Fibroblast of upper back skin (primary cell): ENCODE measurements at regions not wholly inside any gene's neighbourhood (a gene's known extent, or its start where the extent isn't known, plus 50 kb on each side); places are given as distances from the start of the nearest gene placed in this dataset.
"Not testable (repeated sequence)": the region's sequence is repeated elsewhere in the genome, so short reads cannot be mapped to it uniquely, and the experiment has no call there.

Experiments
- DNase-seq: peaks from one replicate; pipeline ENCODE4 v3.0.0-alpha.2; 2013

DNA sequence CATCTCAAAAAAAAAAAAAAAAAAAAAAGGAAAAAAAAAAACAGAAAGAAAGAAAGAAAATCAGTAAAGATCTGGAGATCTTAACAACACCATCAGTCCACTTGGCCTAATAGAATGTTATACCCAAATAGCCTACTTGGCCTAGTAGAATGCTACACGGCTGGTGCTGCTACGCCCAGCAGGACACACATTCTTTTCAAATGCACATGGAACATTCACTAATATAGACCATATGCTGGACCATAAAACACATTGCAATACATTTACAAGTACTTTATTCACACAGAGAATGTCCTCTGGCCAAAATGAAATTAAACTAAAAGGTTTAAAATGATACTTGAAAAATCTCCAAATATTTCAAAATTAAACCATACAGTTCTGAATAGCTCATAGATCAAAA is 80.0 kb upstream of the TNFAIP3 start:
- peak; percentile 76 for DNase-seq

DNA sequence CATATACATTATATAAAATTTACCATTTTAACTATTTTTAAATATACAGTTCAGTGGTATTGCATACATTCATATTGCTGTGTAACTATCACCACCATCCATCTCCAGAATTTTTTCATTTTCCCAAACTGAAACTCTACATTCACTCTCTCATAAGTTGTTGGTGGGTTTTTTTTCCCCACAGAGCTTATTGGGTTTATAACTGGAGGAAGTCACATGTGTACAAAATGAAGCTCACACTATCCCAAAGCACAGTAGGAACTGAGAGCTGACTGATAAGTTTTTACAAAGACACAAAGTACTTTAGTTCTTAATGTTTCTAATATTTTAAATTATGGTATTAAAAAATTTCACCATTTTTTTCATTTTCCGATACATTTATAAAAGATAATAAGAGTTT is 78.8 kb upstream of the TNFAIP3 start:
- DNase-seq, result no peak

DNA sequence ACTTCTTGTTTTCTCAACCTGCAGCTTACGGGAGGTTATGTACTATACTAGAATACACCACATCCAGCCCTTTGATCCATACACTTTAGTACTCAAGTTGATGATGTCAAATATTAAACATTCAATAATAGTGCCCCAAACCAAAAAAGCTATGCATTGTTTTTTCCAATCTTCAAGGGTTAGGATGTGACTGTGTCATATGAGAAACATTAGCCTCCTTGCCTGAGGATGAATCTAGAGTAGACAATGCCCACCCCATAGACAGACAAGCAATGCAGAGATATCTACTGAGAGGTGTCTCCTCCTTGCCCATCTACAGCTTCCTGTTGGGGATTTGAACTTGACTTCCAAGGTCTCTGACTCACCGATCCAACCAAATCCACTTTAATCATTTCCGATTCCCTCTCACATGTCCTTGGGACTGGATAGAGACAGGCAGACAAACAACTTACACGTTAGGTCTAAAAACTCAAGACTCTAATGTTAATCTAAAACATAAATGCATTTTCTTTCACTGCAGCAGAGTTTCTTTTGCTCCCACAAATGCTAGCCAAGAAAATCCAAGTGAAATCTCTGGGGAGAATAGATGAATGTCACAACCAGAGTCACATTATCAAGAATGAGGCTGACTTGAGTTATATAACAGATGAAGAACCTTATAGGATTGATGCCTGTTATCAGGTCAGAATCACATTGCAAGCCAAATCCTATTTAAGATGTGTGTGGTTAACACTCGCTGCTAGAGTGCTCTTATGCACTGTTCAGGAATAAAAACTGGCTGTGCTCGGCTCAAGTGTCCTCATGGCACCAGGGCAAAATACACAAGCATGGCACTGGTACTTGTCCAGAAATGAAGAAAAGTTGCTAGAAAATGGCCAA is 75.5 kb upstream of the TNFAIP3 start:
- DNase-seq, result no peak

DNA sequence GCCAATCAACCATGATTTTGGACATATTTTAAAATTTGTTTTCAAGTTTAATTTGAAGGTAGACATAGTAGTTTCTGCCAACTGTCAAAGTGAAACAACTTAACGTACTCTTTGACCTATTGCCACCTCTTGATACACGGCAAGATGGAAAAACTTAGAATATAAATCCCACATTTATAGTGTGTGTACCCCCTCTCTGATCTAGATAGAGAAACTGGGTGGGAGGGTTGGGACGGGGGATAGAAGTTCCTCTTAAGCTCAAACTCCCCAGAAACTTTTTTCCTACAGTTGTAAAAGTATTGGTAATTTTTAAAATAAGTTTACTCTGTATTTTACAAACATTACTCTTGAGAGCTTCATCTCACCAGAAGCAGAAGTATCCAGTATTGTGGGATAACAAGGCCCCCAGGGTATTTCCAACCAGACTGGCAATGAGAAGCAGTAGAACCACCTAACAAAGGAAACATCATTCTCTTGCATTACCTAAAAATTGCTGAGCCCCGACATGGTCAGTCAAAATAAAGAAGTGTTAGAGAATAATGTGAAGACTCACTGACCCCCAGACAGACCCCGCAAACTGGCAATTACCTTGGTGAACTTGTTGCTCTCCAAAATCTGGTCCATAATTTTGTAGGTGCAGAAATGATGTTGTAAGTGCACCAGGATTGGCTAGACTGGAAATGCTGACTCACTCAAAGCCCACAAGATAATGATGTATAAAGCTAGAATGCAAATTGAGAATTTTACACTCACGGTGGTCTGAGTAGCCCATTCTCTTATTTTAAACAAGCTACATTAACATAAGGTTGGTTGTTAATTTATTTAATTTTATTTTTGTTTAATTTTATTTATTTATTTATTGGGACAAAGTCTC is 74.7 kb upstream of the TNFAIP3 start:
- DNase-seq, result no peak

DNA sequence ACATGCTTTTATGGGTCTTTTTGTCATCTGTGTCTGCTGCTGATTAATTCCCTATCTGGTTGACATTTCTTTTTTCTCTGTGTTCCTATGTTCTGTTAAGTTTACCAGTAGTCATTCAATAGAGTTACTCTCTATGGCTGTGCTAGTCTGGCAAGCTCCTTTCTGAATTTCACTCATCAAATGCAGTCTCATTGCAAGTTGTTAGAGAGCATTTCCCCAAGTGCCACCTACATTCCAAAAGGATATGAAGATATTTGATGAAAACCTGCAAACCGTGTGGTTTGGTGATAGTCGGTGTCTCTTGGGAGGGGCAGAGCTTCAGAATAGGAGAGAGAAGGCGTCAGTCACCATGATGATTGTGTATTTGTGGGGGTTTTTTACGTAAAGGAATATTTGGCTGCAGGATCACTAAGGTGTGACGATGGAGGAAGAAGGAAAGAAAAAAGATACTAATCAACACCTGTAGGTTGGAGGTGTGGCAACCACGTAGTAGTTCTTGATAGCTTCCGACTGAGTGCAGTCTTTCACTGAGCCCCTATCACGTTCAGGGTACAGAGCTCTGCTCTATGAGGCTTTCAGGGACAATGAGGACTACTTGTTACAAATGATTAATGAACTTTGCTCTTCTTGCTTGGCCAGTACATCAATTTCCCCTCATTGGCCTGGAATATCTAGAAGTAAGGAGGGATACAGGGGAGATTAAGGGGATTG is 73.1 kb upstream of the TNFAIP3 start:
- DNase-seq, result no peak

DNA sequence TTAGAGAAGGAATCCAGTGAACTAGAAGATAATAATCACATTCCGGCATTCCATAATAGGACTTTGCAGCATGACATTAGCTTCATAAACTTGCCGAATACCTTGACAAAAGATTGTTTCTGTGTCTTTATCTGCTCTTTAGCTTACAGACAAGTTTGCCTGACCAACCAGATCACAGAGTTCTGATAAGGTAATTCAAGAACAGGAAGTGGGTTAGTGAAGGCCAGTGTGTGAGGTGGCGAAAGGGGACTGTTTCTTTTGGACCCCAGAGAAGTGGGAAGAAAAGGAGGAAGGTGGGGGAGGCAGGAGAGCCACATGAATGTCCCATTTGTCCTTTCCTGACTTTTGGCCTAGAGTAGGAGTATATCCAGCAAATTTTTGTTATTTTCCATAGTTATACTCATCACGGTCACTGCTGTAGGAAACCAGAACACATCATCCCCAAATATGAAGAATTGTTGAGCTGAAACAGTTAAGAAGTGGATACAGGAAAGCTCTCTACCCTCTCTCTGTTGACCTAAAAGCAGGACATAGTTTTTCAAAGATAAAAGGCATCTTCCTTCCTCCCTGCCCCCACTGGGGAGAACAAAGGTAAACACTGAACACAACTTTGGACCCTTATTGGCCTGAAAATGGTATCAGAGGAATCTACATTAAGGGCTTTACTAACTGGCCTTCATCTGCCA is 72.4 kb upstream of the TNFAIP3 start:
- no peak for DNase-seq

DNA sequence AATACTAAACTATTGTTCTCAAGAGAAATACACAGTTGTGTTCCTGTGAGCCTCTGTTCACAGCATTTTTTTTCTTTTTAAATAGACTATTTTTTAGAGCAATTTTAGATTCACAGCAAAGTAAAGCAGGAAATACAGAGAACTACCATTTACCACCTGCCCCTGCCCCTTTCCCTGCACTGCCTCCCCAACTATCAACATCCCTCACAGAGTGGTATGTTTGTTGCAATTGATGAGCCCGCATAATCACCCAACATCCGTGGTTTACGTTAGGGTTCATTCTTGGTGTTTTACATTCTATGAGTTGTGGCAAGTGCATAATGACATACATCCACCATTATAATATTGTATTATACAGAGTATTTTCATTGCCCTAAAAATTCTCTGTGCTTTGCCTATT is 71.6 kb upstream of the TNFAIP3 start:
- DNase-seq, result no peak

DNA sequence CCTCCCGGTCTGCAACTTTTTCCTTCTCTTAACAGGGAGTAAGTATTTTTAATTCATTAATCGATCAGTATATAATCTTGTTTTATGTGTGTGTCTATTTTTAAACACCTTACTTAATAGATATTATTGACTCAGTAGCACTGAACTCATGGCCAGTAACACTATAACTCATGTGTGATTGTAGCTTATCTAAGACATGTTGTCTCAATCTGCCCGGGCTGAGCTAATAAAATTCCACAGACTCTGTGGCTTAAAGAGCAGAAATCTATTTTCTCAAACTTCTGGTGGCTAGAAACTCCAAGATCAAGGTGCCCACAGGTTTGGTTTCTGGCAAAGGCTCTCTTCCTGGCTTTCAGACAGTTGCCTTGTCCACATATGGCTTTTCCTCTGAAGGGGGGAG is 68.8 kb upstream of the TNFAIP3 start:
- no peak for DNase-seq

DNA sequence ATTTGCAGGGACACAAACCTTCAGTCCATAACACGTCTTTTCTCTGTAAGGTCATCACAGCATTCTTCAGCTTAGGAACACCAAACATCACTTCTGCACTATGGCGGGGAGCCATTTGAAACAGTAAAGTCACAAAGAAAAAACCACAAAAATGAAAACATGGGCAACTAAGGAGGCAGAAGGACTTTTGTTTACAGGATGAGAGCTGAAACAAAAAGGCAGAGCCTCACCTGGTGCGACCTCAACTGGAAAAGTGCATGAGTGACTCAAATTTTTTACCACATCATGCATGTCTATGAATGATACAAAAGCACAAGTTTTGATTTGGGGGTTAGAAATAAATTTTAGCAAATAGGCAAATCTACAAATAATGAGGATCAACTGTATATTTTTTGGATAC is 68.2 kb upstream of the TNFAIP3 start:
- DNase-seq, result peak; percentile 27

DNA sequence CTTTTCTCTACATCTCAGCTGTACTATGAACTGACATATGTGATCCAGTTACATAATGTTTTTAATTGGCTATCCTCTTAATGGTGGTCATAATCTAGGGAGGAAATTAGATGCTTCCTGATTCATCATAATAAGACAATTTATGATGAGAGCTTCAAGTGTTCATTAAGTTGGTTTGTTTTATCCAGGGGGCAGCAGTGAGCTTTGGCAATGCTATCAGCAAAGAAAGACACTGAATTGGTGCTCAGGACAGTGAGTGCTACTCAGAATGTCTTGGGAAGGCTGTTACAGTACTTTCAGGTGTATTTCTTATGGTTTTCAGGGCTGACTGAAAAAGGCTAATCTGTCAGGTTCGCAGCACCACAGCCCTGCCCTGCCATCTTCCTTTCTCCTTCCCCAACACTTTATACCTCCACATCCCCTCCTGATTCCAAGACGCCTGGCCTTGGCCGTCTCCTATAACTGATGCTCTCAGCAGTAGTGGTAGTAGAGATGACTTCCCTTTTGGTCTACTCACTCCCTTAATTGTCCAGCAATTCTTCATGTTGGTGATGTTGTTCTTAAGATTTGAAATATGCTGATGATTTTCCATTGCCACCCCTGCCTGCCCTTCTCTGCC is 67.0 kb upstream of the TNFAIP3 start:
- peak; percentile 52 for DNase-seq

DNA sequence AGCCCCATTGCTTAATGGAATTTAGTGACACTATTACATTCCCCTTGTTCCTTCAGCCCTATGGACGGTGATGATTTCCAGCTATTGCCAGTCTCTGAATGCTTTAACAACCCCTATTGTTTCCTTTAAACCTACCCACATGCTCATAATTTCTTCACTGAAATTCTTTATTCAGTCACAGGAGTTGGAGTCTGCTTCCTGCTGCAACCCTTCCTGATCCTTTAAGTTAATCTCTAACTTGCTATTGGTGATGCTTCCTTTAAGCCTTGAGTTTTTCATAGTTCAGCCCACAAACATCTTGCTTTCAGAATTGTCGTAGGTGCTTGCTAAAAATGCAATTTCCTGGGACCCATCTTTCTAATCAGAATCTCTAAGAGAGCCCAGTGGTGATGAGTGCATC is 66.3 kb upstream of the TNFAIP3 start:
- no peak for DNase-seq

DNA sequence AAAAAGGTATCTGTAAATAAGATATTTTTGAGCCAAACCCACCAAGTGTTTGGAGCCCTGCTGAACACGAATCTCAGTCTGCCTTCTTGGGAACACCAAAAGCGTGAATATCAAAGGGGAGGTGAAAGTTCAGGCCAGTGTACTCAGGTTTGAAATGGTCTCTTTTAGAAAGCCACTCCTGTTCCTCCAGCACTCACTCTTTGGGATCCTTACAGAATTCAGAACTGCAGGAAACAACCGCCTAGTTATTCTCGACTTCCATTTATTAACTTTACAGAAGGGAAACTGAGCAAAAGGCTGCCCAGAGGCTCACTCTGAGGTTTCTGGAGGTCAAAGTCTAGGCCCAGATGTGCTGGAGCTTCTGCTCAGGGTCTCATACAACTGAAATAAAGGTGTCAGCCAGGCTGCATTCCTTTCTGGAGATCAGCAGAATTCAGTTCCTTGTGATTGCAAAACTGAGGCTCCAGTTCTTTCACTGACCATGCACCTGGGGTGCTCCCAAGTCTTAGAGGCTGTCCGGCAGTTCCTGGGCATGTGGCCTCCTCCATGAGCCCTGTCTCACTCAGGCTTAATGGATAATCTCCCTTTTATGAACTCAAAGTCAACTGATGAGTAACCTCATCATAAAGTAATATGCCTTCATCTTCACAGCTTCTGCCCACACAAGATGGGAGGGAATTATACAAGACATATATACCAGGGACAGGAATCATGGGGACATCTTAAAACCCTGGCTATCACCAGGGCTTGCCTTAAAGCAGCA is 65.5 kb upstream of the TNFAIP3 start:
- DNase-seq, result no peak

DNA sequence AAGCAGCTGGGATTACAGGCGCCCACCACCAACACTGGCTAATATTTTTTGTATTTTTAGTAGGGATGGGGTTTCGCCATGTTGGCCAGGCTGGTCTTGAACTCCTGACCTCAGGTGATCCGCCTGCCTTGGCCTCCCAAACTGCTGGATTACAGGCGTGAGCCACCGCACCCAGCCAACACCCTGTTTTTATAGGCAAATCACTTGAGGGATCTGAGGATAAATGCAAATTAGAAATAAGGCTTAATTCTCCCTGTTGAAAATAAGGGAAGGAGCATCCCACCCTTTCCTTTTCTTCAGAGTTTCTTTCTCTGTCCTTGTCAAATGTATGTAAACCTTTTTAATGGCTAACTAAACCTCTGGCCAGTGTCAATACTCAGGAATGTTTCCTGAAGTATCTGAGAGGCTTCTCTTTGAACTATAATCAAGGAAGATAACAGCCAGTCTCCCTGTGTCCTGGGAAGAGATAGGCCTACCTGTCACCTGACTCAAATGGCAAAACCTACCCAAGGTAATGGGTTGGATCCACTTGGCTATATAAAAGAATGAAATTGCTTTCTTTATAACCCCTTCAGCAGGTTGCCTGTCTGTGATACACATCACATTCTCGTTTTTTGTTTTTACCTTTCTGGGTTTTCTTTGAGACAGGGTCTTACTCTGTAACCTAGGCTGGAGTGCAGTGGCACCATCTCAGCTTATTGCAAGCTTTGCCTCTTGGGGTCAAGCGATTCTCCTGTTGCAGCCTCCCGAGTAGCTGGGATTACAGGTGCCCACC is 64.5 kb upstream of the TNFAIP3 start:
- DNase-seq, result no peak

DNA sequence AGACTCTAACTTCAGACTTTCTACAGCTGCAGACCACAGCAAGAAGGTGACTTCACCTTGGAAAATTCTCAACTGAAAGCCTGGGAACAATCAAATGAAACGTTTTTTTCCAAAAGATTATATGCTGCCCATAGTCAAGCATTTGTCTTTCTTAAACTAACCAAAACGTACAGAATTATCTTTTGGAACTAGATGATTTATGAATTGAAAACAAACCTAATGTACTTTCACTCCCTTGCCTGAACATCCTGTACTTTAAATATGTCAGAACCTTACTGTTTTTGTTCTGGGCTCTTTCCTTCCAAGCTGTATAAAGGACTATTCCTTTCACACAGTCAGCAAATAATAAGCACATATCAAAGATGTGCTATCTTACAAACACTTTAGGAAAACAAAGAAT is 62.4 kb upstream of the TNFAIP3 start:
- peak; percentile 63 for DNase-seq

DNA sequence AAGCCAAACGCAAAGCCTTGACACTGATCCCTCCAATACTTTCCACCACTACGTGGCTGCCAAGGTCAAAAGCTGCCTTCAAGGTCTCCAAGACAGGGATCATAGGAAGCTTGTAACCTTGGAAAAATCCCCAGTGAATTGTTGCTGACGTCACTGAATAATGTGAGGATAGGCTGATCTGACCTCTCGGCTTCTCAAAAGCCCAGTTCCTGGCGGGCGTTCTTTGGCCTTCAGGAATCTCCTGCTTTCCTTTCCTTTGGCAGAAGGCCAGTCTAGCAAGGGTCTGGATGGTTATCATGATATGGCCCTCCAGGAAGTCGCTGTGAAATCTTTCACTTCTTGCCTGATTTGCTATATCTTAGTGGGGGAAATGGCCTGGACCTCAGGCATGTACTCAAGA is 61.4 kb upstream of the TNFAIP3 start:
- DNase-seq, result no peak

DNA sequence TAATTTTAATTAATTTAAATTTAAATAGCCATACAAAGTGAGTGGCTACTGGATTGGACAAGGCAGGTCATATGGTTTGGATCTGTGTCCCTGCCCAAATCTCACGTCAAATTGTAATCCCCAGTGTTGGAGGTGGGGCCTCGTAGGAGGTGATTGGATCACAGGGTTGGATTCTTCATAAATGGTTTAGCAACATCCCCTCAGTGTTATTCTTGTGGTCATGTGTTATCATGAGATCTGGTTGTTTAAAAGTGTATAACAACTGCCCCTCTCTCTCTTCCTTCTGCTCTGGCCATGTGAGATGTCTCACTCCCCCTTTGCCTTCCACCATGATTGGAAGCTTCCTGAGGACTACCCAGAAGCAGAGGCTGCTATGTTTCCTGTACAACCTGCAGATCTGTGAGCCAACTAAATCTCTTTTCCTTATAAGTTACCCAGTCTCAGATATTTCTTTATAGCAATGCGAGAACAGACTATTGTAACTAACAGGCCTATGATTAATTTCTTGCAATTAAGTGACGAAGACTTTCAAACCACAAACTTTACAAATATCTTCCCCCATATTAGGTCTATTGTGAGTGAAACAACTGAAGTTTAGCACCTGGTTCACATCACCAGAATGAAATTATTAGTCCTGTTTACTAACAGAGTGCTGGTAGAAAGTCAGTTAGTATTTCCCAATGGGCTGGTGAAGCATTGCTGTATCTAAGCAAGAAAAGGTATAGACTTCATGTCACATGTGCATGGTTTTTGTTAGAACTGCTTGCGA is 60.0 kb upstream of the TNFAIP3 start:
- no peak for DNase-seq

DNA sequence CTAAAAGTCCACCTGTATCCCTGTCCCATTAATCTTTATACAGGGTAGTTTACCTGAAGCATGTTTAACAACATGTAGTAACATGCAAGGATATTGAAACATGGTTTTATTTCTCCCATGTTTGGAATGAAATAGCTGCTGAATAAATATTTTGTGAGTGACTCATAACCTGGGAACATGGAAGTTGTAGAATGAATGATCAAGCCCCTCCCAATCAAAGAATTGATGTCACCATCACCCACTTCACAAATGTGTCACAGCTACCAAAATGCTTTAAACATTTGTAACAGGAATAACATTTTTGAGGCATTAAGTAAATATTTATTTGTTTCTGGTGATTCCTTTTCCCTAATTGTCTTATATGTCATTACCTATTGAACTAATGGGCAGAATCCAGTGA is 58.9 kb upstream of the TNFAIP3 start:
- DNase-seq, result peak; percentile 75

DNA sequence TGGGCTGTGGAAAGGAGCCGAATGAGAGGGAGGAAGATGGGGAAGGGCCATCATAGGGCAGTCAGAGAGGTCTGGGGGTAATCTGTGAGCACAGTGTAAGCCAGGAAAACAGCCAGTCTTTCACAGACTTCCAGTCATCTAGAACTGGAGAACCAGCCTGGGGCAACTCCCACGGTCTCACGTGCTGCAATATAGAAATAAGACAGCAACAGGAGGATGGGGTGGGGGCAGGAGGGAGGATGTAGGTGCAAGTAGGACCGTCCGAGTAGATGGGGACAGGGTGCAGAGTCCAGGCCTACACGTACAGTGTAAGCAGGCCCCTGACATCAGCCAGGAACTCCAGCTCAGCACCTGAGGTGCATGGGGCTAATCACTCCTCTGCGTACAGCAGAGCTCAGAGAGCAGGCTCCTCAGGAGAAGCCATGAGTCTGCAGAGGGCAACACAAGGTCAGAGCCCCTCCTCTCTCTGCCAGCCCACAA is 58.2 kb upstream of the TNFAIP3 start:
- DNase-seq, result no peak

DNA sequence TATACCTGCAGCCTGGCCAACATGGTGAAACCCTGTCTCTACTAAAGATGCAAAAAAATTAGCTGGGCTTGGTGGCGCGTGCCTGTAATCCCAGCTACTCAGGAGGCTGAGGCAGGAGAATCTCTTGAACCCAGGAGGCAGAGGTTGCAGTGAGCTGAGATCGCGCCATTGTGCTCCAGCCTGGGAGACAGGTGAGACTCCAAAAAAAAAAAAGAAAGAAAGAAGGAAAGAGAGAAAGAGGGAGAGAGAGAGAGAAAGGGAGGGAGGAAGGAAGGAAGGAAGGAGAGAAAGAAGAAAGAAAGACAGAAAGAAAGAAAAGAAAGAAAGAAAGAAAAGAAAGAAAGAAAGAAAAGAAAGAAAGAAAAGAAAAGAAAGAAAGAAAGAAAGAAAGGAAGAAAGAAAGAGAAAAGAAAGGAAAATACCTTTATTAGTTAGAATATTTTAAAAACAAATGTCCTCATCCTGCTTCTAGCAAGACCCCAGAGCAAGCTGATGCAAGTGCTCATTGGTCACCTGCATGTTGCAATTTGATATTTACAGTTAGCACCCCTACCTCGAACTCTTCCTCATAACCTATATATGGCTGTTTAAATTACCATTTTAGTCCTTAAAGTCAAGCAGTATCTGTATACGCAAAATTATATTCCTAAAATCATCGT is 57.0 kb upstream of the TNFAIP3 start:
- DNase-seq, result not testable (repeated sequence)
